Cardiac septum (tissue), 1 donor: ENCODE measurements at regions not wholly inside any gene's neighbourhood (a gene's known extent, or its start where the extent isn't known, plus 50 kb on each side); places are given as distances from the start of the nearest gene placed in this dataset.
"Not testable (repeated sequence)": the region's sequence is repeated elsewhere in the genome, so short reads cannot be mapped to it uniquely, and the experiment has no call there.

Source experiments
- DNase-seq: peaks from one replicate; pipeline ENCODE4 v3.0.0-alpha.2; 2020; ENCODE audit warnings: low spot score
- intact Hi-C: fragments of 100-400 bp; cut with DNase I; formaldehyde crosslinking; loops from one replicate; pipeline ENCODE4 v1.14.0; 2022
- donor health status: DM: no; HTN: no; CAD: no.

- no peak for DNase-seq
- intact Hi-C loops, result no loop called here
Observed at GRCh38 chr19:30277941-30278881, 94.0 kb upstream of the ZNF536 start.

- no peak for DNase-seq
- intact Hi-C loops, result no loop called here
Observed at GRCh38 chr19:30278882-30279254, 93.3 kb upstream of the ZNF536 start.

- intact Hi-C loops, result no loop called here
- no peak for DNase-seq
Observed at GRCh38 chr19:30280018-30280417, 92.2 kb upstream of the ZNF536 start.

GRCh38 chr19:30281906-30282305 is 90.3 kb upstream of the ZNF536 start:
- intact Hi-C loops, result no loop called here
- DNase-seq, result no peak

- no peak for DNase-seq
- intact Hi-C loops, result no loop called here
Observed at GRCh38 chr19:30283556-30283955, 88.6 kb upstream of the ZNF536 start.

GRCh38 chr19:30284209-30284608 is 88.0 kb upstream of the ZNF536 start:
- no peak for DNase-seq

GRCh38 chr19:30284885-30285284 is 87.3 kb upstream of the ZNF536 start:
- intact Hi-C loops, result no loop called here

More at GRCh38 chr19:30284209-30284608, 88.0 kb upstream of the ZNF536 start:
- intact Hi-C loops, result no loop called here

GRCh38 chr19:30286378-30286777 is 85.8 kb upstream of the ZNF536 start:
- DNase-seq, result no peak
- intact Hi-C loops, result no loop called here

More at GRCh38 chr19:30284885-30285284, 87.3 kb upstream of the ZNF536 start:
- no peak for DNase-seq

- DNase-seq, result no peak
- intact Hi-C loops, result no loop called here
Observed at GRCh38 chr19:30287259-30287658, 84.9 kb upstream of the ZNF536 start.

GRCh38 chr19:30287973-30288372 is 84.2 kb upstream of the ZNF536 start:
- DNase-seq, result no peak
- intact Hi-C loops, result no loop called here

- intact Hi-C loops, result no loop called here
- DNase-seq, result no peak
Observed at GRCh38 chr19:30288911-30289310, 83.3 kb upstream of the ZNF536 start.

GRCh38 chr19:30289336-30289735 is 82.8 kb upstream of the ZNF536 start:
- no peak for DNase-seq
- intact Hi-C loops, result no loop called here

GRCh38 chr19:30290805-30291204 is 81.4 kb upstream of the ZNF536 start:
- intact Hi-C loops, DNase-seq: not testable (repeated sequence)

GRCh38 chr19:30293051-30293785 is 79.0 kb upstream of the ZNF536 start:
- DNase-seq, result no peak
- intact Hi-C loops, result no loop called here

- intact Hi-C loops, result no loop called here
- DNase-seq, result no peak
Observed at GRCh38 chr19:30297969-30298368, 74.2 kb upstream of the ZNF536 start.

GRCh38 chr19:30303131-30303654 is 69.0 kb upstream of the ZNF536 start:
- DNase-seq, result no peak
- intact Hi-C loops, result no loop called here

GRCh38 chr19:30304540-30304939 is 67.6 kb upstream of the ZNF536 start:
- no peak for DNase-seq
- intact Hi-C loops, result no loop called here

- intact Hi-C loops, result no loop called here
- no peak for DNase-seq
Observed at GRCh38 chr19:30305346-30306060, 66.7 kb upstream of the ZNF536 start.

- intact Hi-C loops, result no loop called here
- DNase-seq, result no peak
Observed at GRCh38 chr19:30307191-30307974, 64.8 kb upstream of the ZNF536 start.
